Left kidney (tissue), 1 donor: ENCODE measurements at regions not wholly inside any gene's neighbourhood (a gene's known extent, or its start where the extent isn't known, plus 50 kb on each side); places are given as distances from the start of the nearest gene placed in this dataset.

ENCODE experiments used
- DNase-seq: peaks from one replicate; pipeline ENCODE4 v3.0.0-alpha.2; 2013

DNA sequence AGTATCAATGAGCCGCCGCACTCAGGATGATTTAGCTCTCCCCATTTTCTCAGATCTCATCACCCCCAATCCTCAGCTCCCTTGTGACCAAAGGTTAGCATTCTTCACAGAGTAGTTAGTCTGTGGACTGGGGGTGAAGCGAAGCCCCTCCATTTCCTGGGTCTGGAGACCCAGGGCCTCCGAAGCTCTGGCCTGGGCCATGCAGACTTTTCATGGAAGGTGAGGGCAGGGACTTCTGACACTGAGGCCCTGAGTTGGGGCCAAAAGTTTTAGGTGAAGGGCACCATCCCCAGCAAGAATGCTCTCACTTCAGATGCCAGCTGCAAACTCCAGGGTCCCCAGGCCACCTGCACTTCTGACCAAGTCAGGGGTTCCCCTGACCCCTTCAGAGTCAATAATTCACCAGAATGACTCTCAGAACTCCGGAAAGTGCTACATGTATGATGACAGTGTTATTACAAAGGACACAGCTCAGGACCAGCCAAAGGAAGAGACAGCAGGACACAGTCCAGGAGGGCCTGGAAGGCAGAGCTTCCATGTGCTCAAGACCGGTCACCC lies 65.7 kb upstream of the DUSP22 start:
- no peak for DNase-seq

DNA sequence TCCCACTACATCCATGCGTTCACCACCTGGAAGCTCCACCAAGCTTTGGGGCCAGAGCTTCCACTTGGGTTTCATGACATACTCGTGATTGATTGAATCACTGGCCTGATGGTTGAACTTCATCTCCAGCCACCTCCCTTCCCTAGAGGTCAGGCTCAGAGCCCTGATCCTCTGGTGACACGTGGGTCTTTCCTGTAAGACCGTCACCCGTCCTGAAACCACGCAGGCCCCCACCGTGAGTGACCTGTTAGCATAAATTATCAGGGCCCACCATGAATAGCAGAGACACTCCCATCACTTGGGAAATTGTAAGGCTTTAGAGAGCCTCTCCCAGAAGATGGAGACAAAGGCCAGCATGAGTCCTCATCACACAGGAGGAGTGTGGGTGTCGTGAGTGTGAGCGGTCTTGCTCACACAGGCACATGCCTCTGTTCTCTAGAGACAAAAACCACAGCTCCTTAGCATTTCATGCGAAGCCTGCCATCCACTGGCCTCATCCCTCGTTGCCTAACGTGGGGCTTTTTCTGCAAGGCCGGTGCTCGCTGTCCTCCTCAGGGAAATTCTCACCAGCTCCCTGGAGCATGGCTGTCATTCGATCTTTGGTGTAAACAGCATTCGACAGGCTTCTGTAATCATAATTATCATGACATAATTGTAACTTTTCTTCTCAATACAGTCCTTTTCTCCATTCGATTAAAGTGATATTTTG lies 65.1 kb upstream of the DUSP22 start:
- DNase-seq, result no peak

- DNase-seq, result no peak
Observed at GRCh38 chr6:227812-228338, 64.4 kb upstream of the DUSP22 start.

- DNase-seq, result no peak
Observed at GRCh38 chr6:228881-229651, 63.2 kb upstream of the DUSP22 start.

- DNase-seq, result no peak
Observed at GRCh38 chr6:231779-232178, 60.5 kb upstream of the DUSP22 start.

GRCh38 chr6:232982-233640 lies 59.2 kb upstream of the DUSP22 start:
- no peak for DNase-seq

DNA sequence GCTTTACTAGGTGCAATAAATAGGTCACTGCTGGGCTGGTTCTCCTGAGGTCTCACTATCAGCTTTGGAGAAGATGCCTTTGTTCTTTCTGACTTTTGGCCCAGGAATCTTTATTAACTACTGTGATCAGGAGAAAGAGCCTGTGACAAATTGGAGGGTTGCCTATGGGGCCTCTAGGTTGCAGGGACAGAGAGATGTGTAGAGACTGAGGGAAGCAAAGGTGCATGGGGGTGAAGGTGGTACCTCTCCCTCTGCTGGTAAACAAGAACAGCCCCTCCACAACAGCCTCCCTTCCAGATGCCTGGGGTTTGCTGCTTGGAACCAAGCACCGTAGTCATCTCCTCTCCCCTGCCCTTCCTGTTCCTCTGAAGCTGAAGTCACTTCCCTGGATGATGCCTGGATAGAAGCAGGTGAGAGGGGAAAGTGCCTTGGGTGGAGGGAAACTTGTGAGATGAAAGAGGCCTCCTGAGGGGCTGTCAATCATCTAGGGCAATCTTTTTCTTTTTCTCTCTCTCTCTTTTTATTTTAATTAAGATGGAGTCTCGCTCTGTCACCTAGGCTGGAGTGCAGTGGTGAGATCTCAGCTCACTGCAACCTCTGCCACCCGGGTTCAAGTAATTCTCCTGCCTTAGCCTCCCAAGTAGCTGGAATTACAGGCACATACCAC lies 57.4 kb upstream of the DUSP22 start:
- DNase-seq, result no peak

- no peak for DNase-seq
Observed at GRCh38 chr6:235763-236360, 56.4 kb upstream of the DUSP22 start.

DNA sequence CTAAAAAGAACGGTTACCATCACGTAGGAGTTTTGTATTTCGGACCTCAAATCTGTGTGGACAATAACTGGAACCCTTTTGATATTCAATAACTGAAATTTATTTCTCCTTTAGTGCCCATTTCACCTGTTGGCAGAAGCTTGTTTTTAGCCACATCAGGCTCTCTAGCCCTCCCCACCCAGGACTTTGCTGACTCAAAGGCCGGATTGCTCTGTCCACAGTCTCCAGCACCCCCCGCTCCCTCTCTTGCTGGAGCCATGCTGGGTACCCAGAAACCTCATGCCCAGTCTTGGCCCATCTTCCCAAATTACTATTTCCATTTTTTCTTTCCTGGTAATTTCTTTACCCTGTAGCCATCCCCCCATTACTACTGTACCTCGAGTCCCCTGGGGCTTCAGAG lies 55.8 kb upstream of the DUSP22 start:
- DNase-seq, result no peak

- DNase-seq, result no peak
Observed at GRCh38 chr6:240151-240550, 52.1 kb upstream of the DUSP22 start.

- peak; percentile 74 for DNase-seq
Observed at GRCh38 chr6:241336-241865, 50.9 kb upstream of the DUSP22 start.
